H1 (cell line): ENCODE measurements at regions not wholly inside any gene's neighbourhood (a gene's known extent, or its start where the extent isn't known, plus 50 kb on each side); places are given as distances from the start of the nearest gene placed in this dataset.

Source experiments
- CTCF ChIA-PET: fragments of 300-600 bp; sonication (Branson Sonifier 250); formaldehyde crosslinking; loops from one replicate; lab custom pipeline; 2021; ENCODE audit not compliant: partially characterized antibody; lab: Charles Lee
- POLR2A ChIA-PET: fragments of 300-600 bp; sonication (Branson Sonifier 250); formaldehyde crosslinking; loops from one replicate; lab custom pipeline; 2021; ENCODE audit warnings: inconsistent platforms; ENCODE audit not compliant: partially characterized antibody; lab: Charles Lee
- DNase-seq, 2 experiments: peaks; one replicate each; pipeline versions ENCODE4 v3.0.0 to v3.0.0-alpha.2; 2010 to 2022; ENCODE audit warnings: low spot score in 2 of 2, low read depth in 1 of 2, mixed read lengths in 1 of 2
- FAIRE-seq: peaks from 2 replicates; lab custom pipeline; 2011; peaks lifted over from hg19 to GRCh38; lab: Jason Lieb, UNC
- H2AFZ ChIP-seq: 2 replicates; pipeline ENCODE4 v1.8.1; 2012; ENCODE audit warnings: low read length, inconsistent platforms
- H2AK5ac ChIP-seq: 2 replicates; pipeline ENCODE4 v1.6.1; 2013; ENCODE audit warnings: low read depth, low read length
- H2BK120ac ChIP-seq: replicated peaks from 2 replicates; pipeline ENCODE3; 2013; ENCODE audit warnings: low read depth, low read length, inconsistent platforms
- H2BK12ac ChIP-seq: 2 replicates; pipeline ENCODE4 v1.6.1; 2013; ENCODE audit warnings: low read depth, low read length
- H2BK15ac ChIP-seq: 2 replicates; pipeline ENCODE4 v1.6.1; 2013; ENCODE audit warnings: low read length
- H2BK20ac ChIP-seq: 2 replicates; pipeline ENCODE4 v1.6.1; 2013; ENCODE audit warnings: low read length
- H2BK5ac ChIP-seq: 2 replicates; pipeline ENCODE4 v1.6.1; 2013; ENCODE audit warnings: low read depth, low read length
- H3K14ac ChIP-seq: 2 replicates; pipeline ENCODE4 v1.6.1; 2013; ENCODE audit warnings: inconsistent platforms; ENCODE audit not compliant: insufficient read length
- H3K18ac ChIP-seq: 2 replicates; pipeline ENCODE4 v1.6.1; 2013; ENCODE audit warnings: low read length; ENCODE audit errors: extremely low read depth
- H3K23ac ChIP-seq: 2 replicates; pipeline ENCODE4 v1.6.1; 2013; ENCODE audit warnings: inconsistent platforms; ENCODE audit not compliant: insufficient read length
- H3K23me2 ChIP-seq: 2 replicates; pipeline ENCODE4 v1.6.1; 2013; ENCODE audit warnings: low read depth, low read length
- H3K27ac ChIP-seq: 2 replicates; pipeline ENCODE4 v1.6.1; 2011; ENCODE audit warnings: low read depth, low read length, inconsistent platforms
- H3K27me3 ChIP-seq, 4 experiments: replicated peaks in 1 of 4; 1 replicate in 1 of 4; 2 replicates in 3 of 4; pipeline versions ENCODE4 v1.6.1 to v1.8.1; 2011 to 2013; ENCODE audit warnings: low read length in 3 of 4, mild to moderate bottlenecking in 3 of 4, inconsistent platforms in 2 of 4, mixed read lengths in 2 of 4, moderate library complexity in 1 of 4; ENCODE audit not compliant: control insufficient read depth in 3 of 4, insufficient read depth in 3 of 4; ENCODE audit errors: extremely low read depth in 1 of 4
- H3K36me3 ChIP-seq, 4 experiments: 2 replicates each; pipeline versions ENCODE4 v1.6.1 to v1.8.1; 2011 to 2013; ENCODE audit warnings: mild to moderate bottlenecking in 4 of 4, low read length in 3 of 4, moderate library complexity in 2 of 4, control low read depth in 1 of 4, inconsistent platforms in 1 of 4; ENCODE audit not compliant: insufficient read depth in 4 of 4, control insufficient read depth in 2 of 4
- H3K4ac ChIP-seq: replicated peaks from 2 replicates; pipeline ENCODE3; 2013; ENCODE audit warnings: low read length, low read depth, mixed read lengths, inconsistent platforms; ENCODE audit not compliant: insufficient read length
- H3K4me1 ChIP-seq, 4 experiments: replicated peaks in 1 of 4; 1 replicate in 1 of 4; 2 replicates in 3 of 4; pipeline versions ENCODE4 v1.6.1 to v1.8.1; 2011 to 2013; ENCODE audit warnings: low read length in 3 of 4, inconsistent platforms in 2 of 4, mixed read lengths in 1 of 4; ENCODE audit not compliant: insufficient read depth in 4 of 4, control insufficient read depth in 3 of 4
- H3K4me2 ChIP-seq, 2 experiments: 2 replicates each; pipeline versions ENCODE4 v1.6.1 to v1.8.1; 2011 to 2013; ENCODE audit warnings: low read depth in 2 of 2, low read length in 2 of 2, control low read depth in 1 of 2, inconsistent platforms in 1 of 2, mild to moderate bottlenecking in 1 of 2; ENCODE audit not compliant: insufficient read depth in 1 of 2
- H3K4me3 ChIP-seq, 4 experiments: fragments of 200-600, 300-600 bp in 1 of 4; sonication (generic), shearing (Covaris generic), sonication (Bioruptor Twin) in 1 of 4; 2 replicates each; pipeline versions ENCODE4 v1.5.1 to v1.8.1; 2011 to 2016; ENCODE audit warnings: low read length in 4 of 4, low read depth in 3 of 4, control low read depth in 2 of 4, inconsistent platforms in 2 of 4, mild to moderate bottlenecking in 2 of 4, mixed read lengths in 1 of 4, moderate library complexity in 1 of 4; ENCODE audit not compliant: insufficient read depth in 2 of 4; ENCODE audit errors: extremely low read depth in 1 of 4
- H3K56ac ChIP-seq: replicated peaks from 2 replicates; pipeline ENCODE3; 2013; ENCODE audit warnings: low read depth, mild to moderate bottlenecking, mixed read lengths, low read length, inconsistent platforms; ENCODE audit not compliant: insufficient read length
- H3K79me1 ChIP-seq: 2 replicates; pipeline ENCODE4 v1.6.1; 2013; ENCODE audit warnings: low read depth, low read length, control low read depth
- H3K79me2 ChIP-seq, 2 experiments: 2 replicates each; pipeline versions ENCODE4 v1.6.1 to v1.8.1; 2012 to 2013; ENCODE audit warnings: low read length in 2 of 2, mild to moderate bottlenecking in 2 of 2, inconsistent platforms in 1 of 2; ENCODE audit not compliant: insufficient read depth in 2 of 2, control insufficient read depth in 1 of 2
- H3K9ac ChIP-seq, 4 experiments: replicated peaks in 1 of 4; 1 replicate in 1 of 4; 2 replicates in 3 of 4; pipeline versions ENCODE4 v1.6.1 to v1.8.1; 2011 to 2013; ENCODE audit warnings: low read depth in 3 of 4, low read length in 3 of 4, control low read depth in 2 of 4, mild to moderate bottlenecking in 2 of 4, moderate library complexity in 2 of 4, inconsistent platforms in 1 of 4; ENCODE audit errors: extremely low read depth in 1 of 4
- H3K9me3 ChIP-seq, 2 experiments: 2 replicates each; pipeline versions ENCODE4 v1.6.1 to v1.8.1; 2012 to 2013; ENCODE audit warnings: mild to moderate bottlenecking in 2 of 2, moderate library complexity in 2 of 2, control low read depth in 1 of 2, inconsistent platforms in 1 of 2, low read depth in 1 of 2, low read length in 1 of 2, mixed read lengths in 1 of 2; ENCODE audit not compliant: insufficient read depth in 2 of 2
- H4K20me1 ChIP-seq, 2 experiments: replicated peaks in 1 of 2; 2 replicates each; pipeline versions ENCODE3 to v1.8.1; 2011 to 2013; ENCODE audit warnings: inconsistent platforms in 2 of 2, low read length in 2 of 2, mild to moderate bottlenecking in 1 of 2; ENCODE audit not compliant: insufficient read depth in 2 of 2, control insufficient read depth in 1 of 2
- H4K5ac ChIP-seq: 2 replicates; pipeline ENCODE4 v1.6.1; 2013; ENCODE audit warnings: low read length, low read depth, mixed read lengths, inconsistent platforms; ENCODE audit not compliant: insufficient read length
- H4K8ac ChIP-seq: 2 replicates; pipeline ENCODE4 v1.8.0; 2013; ENCODE audit warnings: mild to moderate bottlenecking, moderate library complexity, low read length, inconsistent platforms; ENCODE audit not compliant: insufficient read depth; ENCODE audit errors: extremely low read depth
- H4K91ac ChIP-seq: replicated peaks from 2 replicates; pipeline ENCODE3; 2013; ENCODE audit warnings: low read length, mixed read lengths, inconsistent platforms; ENCODE audit not compliant: insufficient read length
- CEBPB ChIP-seq: IDR thresholded peaks from 2 replicates; pipeline ENCODE4 v1.6.1; 2012; ENCODE audit warnings: low read depth, low read length
- CHD2 ChIP-seq: IDR thresholded peaks from 2 replicates; pipeline ENCODE4 v1.6.1; 2012; ENCODE audit warnings: low read length, improper control_type of control experiment
- CREB1 ChIP-seq: IDR thresholded peaks from 2 replicates; pipeline ENCODE4 v1.6.1; 2012; ENCODE audit warnings: inconsistent platforms
- CTBP2 ChIP-seq: IDR thresholded peaks from 2 replicates; pipeline ENCODE4 v1.7.0; 2011; ENCODE audit warnings: borderline replicate concordance, mild to moderate bottlenecking, moderate library complexity, mixed read lengths, low read length; ENCODE audit not compliant: insufficient read depth, insufficient read length
- JUND ChIP-seq: IDR thresholded peaks from 2 replicates; pipeline ENCODE4 v1.6.1; 2011; ENCODE audit warnings: mild to moderate bottlenecking, improper control_type of control experiment, low read length
- RNF2 ChIP-seq: fragments of 200-900, 300-1000 bp; sonication (generic); IDR thresholded peaks from 2 replicates; pipeline ENCODE4 v1.7.1; 2016; ENCODE audit warnings: borderline replicate concordance, low read depth, mild to moderate bottlenecking, antibody characterized with exemption, low read length; ENCODE audit not compliant: poor library complexity, severe bottlenecking; ENCODE audit errors: missing control alignments
- TEAD4 ChIP-seq: IDR thresholded peaks from 2 replicates; pipeline ENCODE4 v1.6.1; 2012; ENCODE audit warnings: low read depth, low read length, inconsistent platforms, mixed read lengths
- YY1 ChIP-seq: IDR thresholded peaks from 2 replicates; pipeline ENCODE4 v1.6.1; 2011; ENCODE audit warnings: low read depth, mild to moderate bottlenecking, low read length
- WGBS, 2 experiments: shearing (Covaris generic) in 1 of 2; methylation state at CpG; one replicate each; pipeline versions ENCODE4 v1.1.6 to v1.1.7; 2013 to 2015; ENCODE audit warnings: low lambda C conversion rate in 2 of 2, mixed read lengths in 2 of 2, inconsistent platforms in 1 of 2, low coverage in 1 of 2, missing lambda C conversion rate in 1 of 2; ENCODE audit not compliant: insufficient replicate concordance in 2 of 2, insufficient coverage in 1 of 2, insufficient read length in 1 of 2; ENCODE audit errors: extremely low coverage in 1 of 2, missing lambda C conversion rate in 1 of 2; 5-methylcytosine and 5-hydroxymethylcytosine counted together

DNA sequence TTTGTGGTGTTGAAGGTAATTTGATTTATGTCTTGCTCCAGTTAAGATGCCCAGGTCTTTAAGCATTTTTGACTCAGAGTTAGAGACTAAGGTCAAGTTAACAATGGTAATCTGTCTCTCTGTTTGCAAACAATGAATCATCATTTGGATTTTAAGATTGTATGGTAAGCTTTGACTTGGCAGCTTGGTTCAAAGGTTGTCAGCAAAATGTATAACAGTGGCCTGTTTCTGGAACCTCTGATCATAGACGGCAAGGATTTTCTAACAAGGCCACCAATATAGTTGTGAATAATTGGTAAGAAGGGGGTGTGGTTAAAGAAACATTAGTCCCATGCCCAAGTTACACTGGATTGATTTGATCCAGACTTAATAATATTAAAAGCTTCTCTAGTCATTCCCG is 775.2 kb upstream of the GOLIM4 start:
- Histone ChIP-seq H3K23me2 (no peaks in the 10 kb centered on the region), H3K4ac (no peak overlapping the region), H4K91ac (no peak overlapping the region), H3K4me1 (no peaks in the 10 kb centered on the region), H2BK12ac (no peak overlapping the region), H3K79me2 (no peaks in the 10 kb centered on the region), H2AFZ (no peak overlapping the region), H2AK5ac (no peak overlapping the region), H3K27me3 (no peaks in the 10 kb centered on the region), H3K9ac (no peak overlapping the region), H4K20me1 (no peaks in the 10 kb centered on the region), H3K18ac (no peak overlapping the region), H4K5ac (no peak overlapping the region), H2BK15ac (no peak overlapping the region), H3K4me2 (no peak overlapping the region), H3K4me3 (no peak overlapping the region), H3K79me1 (no peaks in the 10 kb centered on the region), H3K9me3 (no peaks in the 10 kb centered on the region), H3K36me3 (no peaks in the 10 kb centered on the region), H3K27ac (no peak overlapping the region), H3K56ac (no peak overlapping the region), H2BK5ac (no peak overlapping the region), H2BK20ac (no peak overlapping the region), H4K8ac (no peak overlapping the region), H3K14ac (no peak overlapping the region), H3K23ac (no peak overlapping the region), H2BK120ac (no peak overlapping the region)
- FAIRE-seq = no peak
- DNase-seq = no peak
- 84% methylated on average over 2 of the region's 2 CpGs; no CpG with 5 or more reads in 1 of the 2 experiments for WGBS, 2 experiments
- POLR2A ChIA-PET = no interaction called here
- CTCF ChIA-PET = interaction anchor here (0.9 to 2.6 kb wide), 3 partner anchors 24 to 660 kb away, joined by 3 to 7 read pairs (median 4); no protein-coding TSS in a partner anchor
- no peak for TF ChIP-seq TEAD4
- no peak for TF ChIP-seq CREB1
- no peak for TF ChIP-seq JUND
- TF ChIP-seq CEBPB = no peak
- no peak for TF ChIP-seq CHD2
- no peak for TF ChIP-seq YY1
- TF ChIP-seq CTBP2 = no peak
- no peak for TF ChIP-seq RNF2
